Sciatic nerve (tissue), 2 donors: ENCODE measurements at regions not wholly inside any gene's neighbourhood (a gene's known extent, or its start where the extent isn't known, plus 50 kb on each side); places are given as distances from the start of the nearest gene placed in this dataset.
A peak's percentile ranks its signal among the peaks of the same experiment; 100 is the strongest.

Source experiments
- ATAC-seq: fragments of 200-7000 bp; cut with Tn5 transposase; one replicate; pipeline ENCODE4 v1.9.1; 2020; ENCODE audit warnings: mild to moderate bottlenecking, moderate library complexity
- DNase-seq: peaks from one replicate; pipeline ENCODE4 v3.0.0-alpha.2; 2020; ENCODE audit warnings: low spot score
- intact Hi-C: fragments of 100-400 bp; cut with DNase I; formaldehyde crosslinking; loops from one replicate; pipeline ENCODE4 v1.14.2; 2022
- donor health status: DM: no; HTN: no; CAD: no.
- donor health status: DM: no; HTN: no; CAD: no.

DNA sequence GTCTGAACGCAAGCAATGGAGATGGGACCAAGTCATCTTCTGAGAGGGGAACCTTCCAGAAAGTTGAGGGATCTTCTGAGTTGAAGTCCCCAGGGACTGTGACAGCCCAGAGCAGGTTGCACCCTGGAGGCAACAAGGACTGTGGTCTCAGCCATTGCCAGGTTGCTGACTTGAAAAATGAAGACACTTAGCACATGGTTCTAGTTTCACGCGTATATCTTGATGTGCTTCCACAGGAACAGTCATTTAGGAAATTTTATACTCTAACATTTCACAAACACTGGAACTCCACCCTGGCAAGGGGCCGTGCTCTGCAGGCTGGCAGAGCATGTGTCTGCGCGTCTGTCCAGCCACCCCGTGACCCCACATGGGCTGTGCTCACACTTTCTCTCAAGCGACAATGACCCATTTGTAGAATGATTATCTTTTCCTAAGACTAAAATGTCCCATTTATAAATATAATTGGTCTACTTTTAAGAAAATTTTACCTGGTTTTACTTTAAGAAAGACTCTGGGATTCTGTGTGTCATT is 157.0 kb downstream of the ERMARD start:
- no peak for ATAC-seq
- DNase-seq = no peak
- intact Hi-C loops = no loop called here

DNA sequence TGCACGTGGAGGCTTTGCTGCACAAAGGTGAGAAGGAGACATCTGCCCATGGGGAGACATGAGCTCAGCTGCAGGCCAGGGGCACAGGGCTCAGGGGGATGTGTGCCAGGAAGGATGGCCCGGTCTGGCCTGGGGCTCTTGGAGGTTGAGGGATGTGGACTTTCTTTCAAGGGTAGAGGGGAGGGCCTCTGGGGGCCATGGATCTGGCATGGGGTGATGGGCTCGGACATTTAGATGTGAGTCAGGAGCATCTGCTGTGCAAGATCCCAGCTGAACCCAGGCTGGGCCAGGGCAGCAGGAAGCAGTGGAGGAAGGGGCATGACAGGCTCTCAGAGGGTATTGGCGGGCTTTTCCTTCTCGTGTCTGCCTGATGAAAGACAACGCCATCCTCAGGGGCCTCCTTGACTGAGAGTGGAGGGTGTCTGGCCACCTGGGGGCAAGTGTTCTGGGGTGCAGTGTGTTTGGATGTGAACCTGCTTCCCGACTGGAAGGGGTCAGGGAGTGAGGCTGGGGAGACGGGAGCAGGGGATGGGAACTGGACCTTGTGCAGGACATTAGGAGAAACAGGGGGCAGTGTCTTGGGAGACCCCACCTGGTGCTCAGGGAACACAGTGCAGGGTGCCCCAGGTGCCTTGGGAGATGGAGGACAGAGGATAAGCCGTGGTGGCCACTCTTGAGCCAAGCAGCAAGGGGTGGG is 156.1 kb downstream of the ERMARD start:
- intact Hi-C loops = no loop called here
- DNase-seq = no peak
- no peak for ATAC-seq

DNA sequence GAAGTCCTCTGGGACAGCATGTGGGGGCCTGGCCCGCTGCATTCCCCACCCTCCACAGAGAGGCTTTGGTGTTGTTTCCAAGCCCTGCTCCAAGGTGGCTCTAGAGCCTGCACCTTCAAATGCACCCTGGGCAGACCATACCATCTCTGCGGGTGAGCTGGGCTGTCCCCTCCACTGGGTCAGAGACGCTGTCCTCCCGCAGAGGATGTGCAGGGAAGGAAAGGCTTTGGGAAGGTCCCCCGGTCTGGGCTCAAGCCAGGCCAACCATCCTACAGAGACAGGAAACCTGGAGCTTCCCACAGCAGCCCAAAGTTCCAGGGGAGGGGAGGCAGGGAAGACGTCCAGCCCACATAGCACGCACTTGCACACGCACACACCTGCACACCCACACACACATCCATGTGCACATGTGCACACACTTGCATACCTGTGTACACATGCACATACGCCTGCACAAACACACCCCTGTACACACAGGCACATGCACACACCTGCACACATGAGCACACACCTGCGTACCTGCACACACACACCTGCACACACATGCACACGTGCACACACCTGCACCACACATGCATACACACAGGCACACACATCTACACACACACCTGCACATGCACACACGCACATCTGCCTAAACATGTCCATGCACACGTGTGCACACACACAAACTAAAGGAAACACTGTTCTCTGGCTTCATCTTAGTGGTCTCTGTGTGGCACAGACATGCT is 155.4 kb downstream of the ERMARD start:
- DNase-seq (no peak), ATAC-seq (no peak)
- intact Hi-C loops = no loop called here

DNA sequence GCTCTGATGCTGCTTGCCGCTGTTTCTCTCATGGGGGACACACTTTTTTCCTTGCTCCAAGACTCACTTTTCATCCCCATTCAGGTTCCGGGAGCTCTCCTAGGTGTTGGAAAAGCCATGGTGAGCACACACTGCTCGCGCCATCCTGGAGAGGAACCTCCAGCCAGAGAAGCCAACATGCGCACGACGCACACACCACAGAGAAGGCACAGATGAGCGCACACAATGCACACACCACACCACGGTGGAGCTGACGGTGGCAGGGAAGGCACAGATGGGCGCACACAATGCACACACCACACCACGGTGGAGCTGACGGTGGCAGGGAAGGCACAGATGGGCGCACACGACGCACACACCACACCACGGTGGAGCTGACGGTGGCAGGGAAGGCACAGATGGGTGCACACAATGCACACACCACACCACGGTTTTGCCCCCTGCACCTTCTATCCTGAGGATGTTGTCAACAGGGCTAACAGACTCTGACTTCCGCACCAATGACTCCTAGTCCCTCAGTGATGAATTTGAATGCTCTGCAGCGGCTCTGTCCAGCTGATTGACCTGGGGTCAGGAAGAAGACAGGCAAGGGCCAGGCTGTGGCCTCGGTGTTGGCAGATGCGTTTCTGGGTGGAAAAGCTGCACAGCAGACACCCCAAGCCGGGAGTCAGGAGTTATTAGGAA is 154.7 kb downstream of the ERMARD start:
- no peak for DNase-seq
- ATAC-seq = no peak
- intact Hi-C loops = no loop called here

DNA sequence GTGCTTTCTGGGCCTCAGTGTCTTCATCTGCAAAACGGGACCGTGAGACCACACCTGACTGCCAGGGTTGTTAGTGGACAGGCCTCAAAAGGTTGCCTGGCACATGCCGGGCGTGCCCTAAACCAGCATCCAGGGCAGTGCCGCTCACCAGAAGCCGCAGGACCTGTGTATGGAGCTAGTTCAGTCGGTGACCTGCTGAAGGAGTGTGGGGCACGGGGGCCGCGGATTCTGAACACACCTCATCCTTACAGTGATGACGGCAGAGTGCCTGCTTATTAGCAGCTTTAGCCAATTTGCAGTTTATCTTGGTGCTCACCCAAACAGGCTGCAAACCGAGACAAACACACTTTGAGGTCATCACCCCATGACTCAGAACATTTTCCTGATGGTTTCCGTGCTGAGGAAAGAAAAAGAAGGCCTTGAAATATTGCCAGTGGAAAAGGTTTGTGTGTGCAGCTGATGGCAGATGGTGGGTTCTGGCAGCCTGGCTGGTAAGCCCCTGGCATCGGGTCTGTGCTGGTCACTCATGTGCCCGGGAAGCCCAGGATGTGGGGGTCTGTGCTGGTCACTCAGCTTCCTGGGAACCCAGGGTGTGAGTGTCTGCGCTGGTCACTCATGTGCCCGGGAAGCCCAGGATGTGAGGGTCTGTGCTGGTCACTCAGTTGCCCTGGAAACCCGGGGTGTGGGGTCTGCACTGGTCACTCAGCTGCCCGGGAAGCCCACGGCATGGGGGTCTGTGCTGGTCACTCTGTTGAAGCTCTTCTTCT is 153.8 kb downstream of the ERMARD start:
- no peak for DNase-seq
- intact Hi-C loops = no loop called here
- ATAC-seq = peak; percentile 82

DNA sequence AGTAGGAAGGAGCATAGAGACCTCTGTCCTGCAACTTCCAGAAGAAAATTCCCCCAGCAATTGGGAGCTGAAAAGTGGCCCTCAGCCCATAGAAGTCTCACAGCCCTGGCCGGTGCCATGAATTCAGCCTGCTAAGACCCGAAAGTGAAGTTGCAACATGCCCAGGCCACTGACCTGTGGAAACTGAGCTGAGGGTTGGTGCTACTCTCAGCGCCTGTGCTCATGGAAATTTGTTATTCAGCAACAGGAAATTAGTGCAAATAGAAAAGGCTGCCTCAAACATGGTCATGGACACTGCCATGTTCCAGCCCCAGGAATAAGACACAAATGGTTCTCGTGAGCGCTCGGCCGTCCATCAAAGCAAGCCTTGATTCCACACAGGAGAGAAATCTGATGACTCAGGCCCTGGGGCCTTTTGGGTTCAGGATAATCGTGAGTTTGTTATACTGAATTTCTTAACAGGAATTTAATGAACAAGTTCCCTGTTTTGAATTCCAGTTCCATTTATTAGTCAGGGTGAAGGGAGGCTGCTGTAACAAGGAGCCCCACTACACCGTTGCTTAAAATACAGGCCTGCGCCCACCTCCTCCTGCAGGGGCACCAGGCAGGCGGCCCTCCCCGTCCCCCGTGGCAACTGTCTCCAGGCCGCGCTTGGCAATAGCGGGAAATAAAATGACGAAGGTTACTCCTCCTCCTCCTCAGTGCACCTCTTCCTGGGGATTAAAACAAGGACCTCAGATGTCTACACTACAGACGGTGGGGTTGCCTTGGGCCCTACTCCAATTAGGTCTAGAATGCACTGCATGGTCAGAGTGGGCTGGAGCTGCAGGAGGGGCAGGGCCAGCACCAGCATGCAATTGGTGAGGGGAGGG is 152.9 kb downstream of the ERMARD start:
- ATAC-seq (no peak), DNase-seq (no peak)
- intact Hi-C loops = no loop called here

DNA sequence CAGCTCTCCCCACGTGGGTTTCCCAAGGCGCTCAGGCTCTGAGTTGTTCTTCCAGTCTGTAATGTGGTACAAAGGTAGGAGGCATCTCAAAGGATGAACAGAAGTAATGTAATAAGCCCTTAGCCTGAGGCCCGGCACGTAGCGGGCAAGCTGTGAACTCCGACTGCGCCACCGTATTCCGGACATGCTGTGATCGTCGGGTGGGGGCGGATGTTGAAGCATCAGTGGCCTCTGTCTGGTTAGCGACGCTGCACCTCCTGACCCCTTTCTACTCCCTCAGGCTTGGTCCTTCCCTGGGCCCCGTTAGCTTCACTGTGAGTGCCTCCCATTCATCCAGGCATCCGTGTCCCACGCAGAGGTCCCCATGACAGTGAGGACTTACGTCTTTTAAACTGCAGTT is 151.7 kb downstream of the ERMARD start:
- no peak for DNase-seq
- intact Hi-C loops = no loop called here
- ATAC-seq = no peak

DNA sequence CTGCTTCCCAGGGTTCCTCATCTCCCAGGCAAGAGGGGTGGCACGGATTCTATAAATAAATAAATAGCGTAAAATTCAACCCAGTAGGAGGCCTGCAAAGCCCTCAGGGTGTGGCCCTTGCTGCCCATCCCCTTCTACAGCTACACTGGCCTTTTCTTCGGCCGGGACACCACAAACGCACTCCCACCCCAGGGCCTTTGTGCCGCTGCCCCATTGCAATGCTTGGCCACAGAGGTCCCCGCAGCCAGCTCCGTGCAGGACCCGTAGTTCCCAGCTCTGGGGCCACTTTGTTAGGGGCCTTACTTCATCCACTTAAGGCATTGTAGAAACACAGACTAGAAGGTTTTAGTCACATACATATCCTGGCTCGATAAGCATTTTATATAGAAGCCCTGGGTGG is 151.2 kb downstream of the ERMARD start:
- intact Hi-C loops = no loop called here
- no peak for DNase-seq
- no peak for ATAC-seq

DNA sequence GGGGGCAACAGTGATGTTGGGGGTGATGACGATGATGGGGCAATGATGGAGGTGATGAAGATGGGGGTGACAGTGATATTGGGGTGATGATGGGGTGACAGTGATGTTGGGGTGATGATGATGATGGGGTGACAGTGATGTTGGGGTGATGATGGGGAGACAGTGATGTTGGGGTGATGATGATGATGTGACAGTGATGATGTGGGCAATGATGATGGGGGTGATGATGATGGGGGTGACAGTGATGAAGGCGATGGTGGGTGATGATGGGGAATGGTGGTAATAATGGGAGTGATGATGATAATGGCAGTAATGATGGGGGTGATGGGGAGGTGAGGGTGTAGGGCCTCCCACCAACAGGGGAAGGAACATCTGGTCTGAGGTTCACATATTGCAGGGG is 150.6 kb downstream of the ERMARD start:
- ATAC-seq = no peak
- no peak for DNase-seq
- intact Hi-C loops = no loop called here

DNA sequence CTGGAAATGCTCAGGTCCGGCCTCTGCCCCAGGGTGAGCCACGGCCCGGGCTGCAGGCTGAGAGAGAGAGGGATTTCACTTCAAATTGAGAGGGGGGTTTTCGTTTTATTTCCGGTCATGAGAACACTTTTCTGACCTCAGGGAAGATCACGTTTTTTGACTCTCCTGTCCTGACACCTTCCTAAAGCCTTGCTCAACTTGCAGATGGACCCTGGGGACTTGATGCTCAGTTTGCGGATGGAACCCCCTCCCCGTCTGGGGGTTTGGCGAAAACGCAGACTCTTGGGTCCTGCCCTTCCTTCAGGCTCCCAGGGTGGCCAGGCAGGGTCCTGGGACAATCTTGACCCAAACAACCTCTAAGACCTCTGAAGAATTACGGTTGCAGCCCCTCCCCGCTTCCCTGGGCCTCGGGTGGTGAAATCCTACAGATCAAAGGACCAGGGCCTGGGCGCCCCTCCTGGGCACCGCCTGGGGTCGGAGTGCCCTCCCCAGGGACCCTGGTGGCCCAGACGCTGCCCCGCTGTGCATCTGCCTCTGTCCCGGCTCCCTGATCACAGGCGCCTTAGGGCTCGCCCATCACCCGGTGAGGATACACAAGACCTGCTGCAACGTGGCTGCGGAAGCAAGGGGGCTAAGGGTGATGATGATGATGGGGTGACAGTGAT is 148.2 kb downstream of the ERMARD start:
- intact Hi-C loops = no loop called here
- no peak for DNase-seq
- no peak for ATAC-seq

DNA sequence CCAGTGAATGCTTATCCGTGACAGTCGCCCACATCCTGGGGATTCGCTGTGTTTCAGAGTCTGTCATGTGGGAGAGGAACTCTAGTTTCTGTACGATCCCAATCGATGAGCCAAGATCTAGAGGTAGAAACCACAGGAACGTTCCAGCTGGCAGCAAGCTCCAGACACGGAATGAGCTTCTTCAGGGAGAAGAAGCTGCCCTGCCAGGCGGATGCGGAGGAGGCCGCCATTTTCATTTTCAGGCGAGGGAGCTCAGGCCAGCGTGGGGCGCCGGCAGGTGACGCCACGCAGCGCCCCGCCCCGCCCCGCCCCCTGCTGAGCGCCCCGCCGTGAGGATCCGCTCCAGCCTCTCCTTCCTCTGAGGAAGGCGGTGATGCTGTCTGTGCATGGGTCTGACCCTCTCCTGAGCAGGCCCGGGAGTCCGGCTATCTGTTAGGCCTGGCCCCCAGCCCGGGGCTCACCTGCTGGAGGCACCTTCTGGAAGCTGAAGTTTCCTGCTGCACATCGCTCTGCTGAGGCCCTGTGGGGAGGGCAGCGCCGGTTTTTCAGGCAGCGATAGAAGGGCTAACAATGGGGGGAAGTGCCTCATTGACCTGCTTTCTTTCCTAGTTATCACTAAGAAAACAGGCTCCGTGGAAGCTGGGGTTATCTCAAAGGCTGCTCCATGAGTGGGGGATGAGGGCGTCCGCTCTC is 147.5 kb downstream of the ERMARD start:
- ATAC-seq (no peak), DNase-seq (no peak)
- intact Hi-C loops = no loop called here

DNA sequence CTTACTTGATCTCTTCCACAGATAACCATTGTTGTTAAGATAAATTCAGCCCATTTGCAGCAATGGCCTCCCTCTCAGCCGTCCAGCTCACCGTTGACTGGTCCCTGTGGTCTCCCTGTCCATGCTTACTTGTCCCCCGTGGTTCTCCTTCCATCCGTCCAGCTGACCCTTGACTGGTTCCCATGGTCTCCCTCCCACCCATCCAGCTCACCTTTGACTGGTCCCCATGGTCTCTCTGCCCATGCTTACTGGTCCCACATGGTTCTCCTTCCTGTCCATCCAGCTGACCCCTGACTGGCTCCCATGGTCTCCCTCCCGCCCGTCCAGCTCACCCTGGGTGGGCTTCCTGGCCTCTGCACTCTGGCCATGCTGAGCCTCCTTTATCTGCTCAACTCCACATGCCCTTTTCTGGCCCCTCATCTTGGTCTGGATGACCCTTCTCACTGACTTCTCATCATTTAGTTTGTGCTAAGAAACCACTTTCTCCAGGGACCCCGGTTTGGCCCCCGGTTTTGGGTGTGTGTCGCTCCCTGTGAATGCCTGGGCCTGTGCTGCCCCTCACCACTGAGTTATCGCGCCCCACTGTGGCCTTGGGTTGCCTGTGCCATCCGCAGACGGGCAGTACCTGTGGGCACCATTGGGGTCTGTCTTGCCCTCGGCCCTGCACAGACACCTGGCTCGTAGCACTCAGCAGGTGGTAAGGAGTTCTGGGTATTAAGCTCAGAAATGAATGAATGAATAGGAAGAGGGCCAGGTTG is 146.4 kb downstream of the ERMARD start:
- ATAC-seq (no peak), DNase-seq (no peak)
- intact Hi-C loops = no loop called here

DNA sequence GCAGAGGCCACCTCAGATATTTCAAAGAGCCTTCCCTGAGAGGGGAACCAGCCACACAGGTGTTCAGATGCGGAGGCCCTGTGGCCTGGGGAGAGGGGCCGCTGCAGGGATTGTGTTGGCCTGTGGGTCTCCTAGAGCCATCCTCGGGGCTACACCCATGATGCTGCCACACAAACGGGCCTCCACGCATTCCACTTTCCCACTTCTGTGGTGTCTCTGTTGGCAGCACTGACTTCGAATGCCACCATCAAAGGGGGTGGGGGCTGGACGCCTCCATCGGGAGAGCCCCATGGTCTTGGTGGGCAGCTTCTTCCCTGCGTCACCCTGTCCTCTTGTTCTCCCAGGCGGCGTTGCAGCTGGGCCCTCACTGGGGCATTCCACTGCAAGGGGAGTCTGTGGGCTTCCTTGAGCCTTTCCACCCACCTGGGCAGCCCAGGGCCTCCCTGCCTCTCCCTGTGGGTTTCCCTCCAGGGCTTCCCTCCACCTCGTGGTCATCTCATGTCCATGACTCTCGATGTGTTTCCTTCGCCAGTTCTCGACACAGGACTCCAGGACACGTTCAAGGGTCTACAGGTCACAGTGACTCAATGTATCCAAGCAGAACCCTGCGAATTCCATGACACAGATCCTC is 145.5 kb downstream of the ERMARD start:
- ATAC-seq (no peak), DNase-seq (no peak)
- intact Hi-C loops = no loop called here

DNA sequence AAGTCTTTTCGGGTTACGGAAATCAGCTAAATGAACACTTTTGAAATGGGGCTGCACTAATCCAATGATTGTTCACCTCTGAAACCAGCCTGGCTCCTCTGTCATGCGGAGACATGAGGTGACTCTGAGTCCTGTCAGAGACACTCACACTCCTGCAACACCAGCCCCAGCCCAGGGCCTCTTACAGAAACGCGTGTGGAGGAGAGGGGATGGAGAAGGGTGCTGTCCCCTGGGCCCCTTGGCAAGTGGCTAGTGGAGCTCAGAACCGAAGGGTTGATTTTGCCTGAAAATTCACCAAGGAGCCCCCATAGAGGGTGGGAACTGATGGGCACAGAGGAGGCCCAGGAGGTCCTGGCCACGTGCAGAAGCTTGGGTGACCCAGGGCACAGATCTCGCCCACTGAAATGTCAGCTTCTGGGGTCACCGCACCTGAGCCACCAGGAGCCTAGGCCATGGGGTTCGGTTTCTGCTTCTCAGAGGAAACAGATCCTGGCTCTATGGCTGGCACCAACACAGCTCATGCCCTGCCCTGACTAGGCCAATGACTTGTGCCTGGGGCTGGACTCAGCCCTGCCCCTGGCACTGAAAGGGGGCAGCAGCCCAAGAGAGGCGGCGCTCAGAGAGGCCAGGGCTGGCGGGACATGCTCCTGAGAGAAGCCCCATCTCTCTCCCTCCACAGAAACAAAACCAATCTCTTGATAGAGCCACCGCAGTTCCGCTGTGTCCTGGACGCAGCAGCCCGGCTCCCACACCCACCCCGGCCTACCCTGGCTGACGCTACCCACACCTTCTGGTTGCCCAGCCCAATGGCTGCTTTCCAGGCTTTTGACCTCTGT is 144.7 kb downstream of the ERMARD start:
- intact Hi-C loops = no loop called here
- ATAC-seq = no peak

DNA sequence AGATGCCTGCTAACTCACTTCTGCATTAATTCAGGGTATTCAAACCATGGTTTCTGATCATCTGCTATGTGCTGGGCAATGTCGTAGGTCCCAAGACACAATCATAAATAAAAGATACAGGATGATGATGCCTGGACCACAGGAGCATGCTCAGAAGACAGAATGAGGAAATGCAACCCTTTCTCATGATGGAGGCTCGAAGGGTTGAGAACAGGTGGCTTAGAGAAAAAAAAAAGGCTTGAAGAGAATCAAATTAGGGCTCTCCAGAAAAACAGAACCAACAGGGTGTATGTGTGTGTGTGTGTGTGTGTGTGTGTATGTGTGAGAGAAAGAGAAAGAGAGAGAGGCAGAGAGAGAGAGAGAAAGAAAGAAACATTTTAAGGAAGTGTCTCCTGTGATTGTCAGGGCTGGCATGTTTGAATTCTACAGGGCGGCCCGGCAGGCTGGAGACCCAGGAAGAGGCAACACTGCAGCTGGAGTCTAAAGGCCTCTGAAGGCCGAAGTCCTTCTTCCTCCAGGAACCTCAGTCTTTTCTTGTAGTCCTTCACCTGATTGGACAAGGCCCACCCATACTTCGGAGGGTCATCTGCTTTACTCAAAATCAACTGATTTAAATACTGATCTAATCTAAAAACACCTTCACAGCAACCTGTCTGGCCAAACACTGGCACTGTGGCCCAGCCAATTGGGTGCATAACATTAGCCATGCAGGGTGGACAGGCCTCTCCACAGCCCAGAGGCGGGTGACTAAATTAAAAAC is 143.8 kb downstream of the ERMARD start:
- intact Hi-C loops = no loop called here
- ATAC-seq = no peak
- no peak for DNase-seq

More for the DNA sequence above, 144.7 kb downstream of the ERMARD start:
- DNase-seq = no peak
